Uterus (tissue), 2 donors: ENCODE measurements at regions not wholly inside any gene's neighbourhood (a gene's known extent, or its start where the extent isn't known, plus 50 kb on each side); places are given as distances from the start of the nearest gene placed in this dataset.

ENCODE experiments used
- CTCF ChIP-seq, 4 experiments: fragments of 200-600 bp in 2 of 4; fragments of 450-650 bp in 2 of 4; sonication (generic) in 2 of 4; IDR thresholded peaks; one replicate each; pipeline ENCODE4 v1.5.1; 2016 to 2019; ENCODE audit warnings: antibody characterized with exemption in 4 of 4, mild to moderate bottlenecking in 2 of 4, moderate library complexity in 1 of 4
- POLR2A ChIP-seq, 2 donors: fragments of 450-650 bp; IDR thresholded peaks; one replicate each; pipeline ENCODE4 v1.6.1; 2016; ENCODE audit warnings: antibody characterized with exemption in 2 of 2, mild to moderate bottlenecking in 1 of 2, moderate library complexity in 1 of 2

GRCh38 chr12:127083008-127083949 lies 1183.7 kb upstream of the TMEM132C start:
- TF ChIP-seq POLR2A (IDR thresholded peaks at IDR 0.05): no peak
- TF ChIP-seq CTCF (IDR thresholded peaks at IDR 0.05): no peak
